Hepatocyte (in vitro differentiated cells): ENCODE measurements at regions not wholly inside any gene's neighbourhood (a gene's known extent, or its start where the extent isn't known, plus 50 kb on each side); places are given as distances from the start of the nearest gene placed in this dataset.

Experiments
- EZH2 ChIP-seq: fragments of 200-600 bp; sonication (generic); IDR thresholded peaks from 2 replicates; pipeline ENCODE4 v1.6.1; 2016; ENCODE audit warnings: antibody characterized with exemption, mild to moderate bottlenecking, borderline replicate concordance
- EZH2phosphoT487 ChIP-seq: fragments of 200-600 bp; sonication (generic); IDR thresholded peaks from one replicate; pipeline ENCODE4 v1.6.1; 2018; ENCODE audit warnings: antibody characterized with exemption, mild to moderate bottlenecking, low read depth, moderate library complexity; ENCODE audit not compliant: unreplicated experiment, severe bottlenecking
- TF ChIP-seq, protein P1 (sequence below): fragments of 200-600 bp; sonication (generic); IDR thresholded peaks from 2 replicates; pipeline ENCODE4 v1.5.1; 2016; ENCODE audit warnings: antibody characterized with exemption, mild to moderate bottlenecking; ENCODE audit not compliant: poor library complexity

DNA sequence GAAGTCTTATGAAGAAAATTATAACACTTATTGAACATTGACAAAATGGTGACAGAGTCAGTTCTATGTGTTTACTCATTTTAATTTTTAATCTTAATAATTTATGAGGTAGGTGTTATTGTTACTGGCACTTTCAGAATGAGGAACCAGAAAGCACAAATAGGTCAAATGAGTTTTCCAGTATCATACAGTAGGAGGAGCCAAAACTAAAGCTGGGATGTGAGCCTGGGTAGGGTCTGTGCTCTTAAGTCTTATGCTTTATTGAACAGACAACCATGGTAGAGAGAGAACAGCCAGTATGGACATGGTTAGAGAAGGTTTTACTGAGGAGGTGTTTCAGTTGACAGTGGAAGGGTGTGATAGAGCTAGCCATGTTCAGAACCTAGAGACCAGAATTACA, 775.7 kb downstream of the TMTC2 start:
- TF ChIP-seq, protein P1, sequence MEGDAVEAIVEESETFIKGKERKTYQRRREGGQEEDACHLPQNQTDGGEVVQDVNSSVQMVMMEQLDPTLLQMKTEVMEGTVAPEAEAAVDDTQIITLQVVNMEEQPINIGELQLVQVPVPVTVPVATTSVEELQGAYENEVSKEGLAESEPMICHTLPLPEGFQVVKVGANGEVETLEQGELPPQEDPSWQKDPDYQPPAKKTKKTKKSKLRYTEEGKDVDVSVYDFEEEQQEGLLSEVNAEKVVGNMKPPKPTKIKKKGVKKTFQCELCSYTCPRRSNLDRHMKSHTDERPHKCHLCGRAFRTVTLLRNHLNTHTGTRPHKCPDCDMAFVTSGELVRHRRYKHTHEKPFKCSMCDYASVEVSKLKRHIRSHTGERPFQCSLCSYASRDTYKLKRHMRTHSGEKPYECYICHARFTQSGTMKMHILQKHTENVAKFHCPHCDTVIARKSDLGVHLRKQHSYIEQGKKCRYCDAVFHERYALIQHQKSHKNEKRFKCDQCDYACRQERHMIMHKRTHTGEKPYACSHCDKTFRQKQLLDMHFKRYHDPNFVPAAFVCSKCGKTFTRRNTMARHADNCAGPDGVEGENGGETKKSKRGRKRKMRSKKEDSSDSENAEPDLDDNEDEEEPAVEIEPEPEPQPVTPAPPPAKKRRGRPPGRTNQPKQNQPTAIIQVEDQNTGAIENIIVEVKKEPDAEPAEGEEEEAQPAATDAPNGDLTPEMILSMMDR, result no peak
- TF ChIP-seq EZH2phosphoT487 (no peak), EZH2 (no peak)
